H1 (cell line): ENCODE measurements at regions not wholly inside any gene's neighbourhood (a gene's known extent, or its start where the extent isn't known, plus 50 kb on each side); places are given as distances from the start of the nearest gene placed in this dataset.

Experiments
- CTCF ChIA-PET: fragments of 300-600 bp; sonication (Branson Sonifier 250); formaldehyde crosslinking; loops from one replicate; lab custom pipeline; 2021; ENCODE audit not compliant: partially characterized antibody; lab: Charles Lee
- POLR2A ChIA-PET: fragments of 300-600 bp; sonication (Branson Sonifier 250); formaldehyde crosslinking; loops from one replicate; lab custom pipeline; 2021; ENCODE audit warnings: inconsistent platforms; ENCODE audit not compliant: partially characterized antibody; lab: Charles Lee
- DNase-seq, 2 experiments: peaks; one replicate each; pipeline versions ENCODE4 v3.0.0 to v3.0.0-alpha.2; 2010 to 2022; ENCODE audit warnings: low spot score in 2 of 2, low read depth in 1 of 2, mixed read lengths in 1 of 2
- FAIRE-seq: peaks from 2 replicates; lab custom pipeline; 2011; peaks lifted over from hg19 to GRCh38; lab: Jason Lieb, UNC
- H2AFZ ChIP-seq: 2 replicates; pipeline ENCODE4 v1.8.1; 2012; ENCODE audit warnings: low read length, inconsistent platforms
- H2AK5ac ChIP-seq: 2 replicates; pipeline ENCODE4 v1.6.1; 2013; ENCODE audit warnings: low read depth, low read length
- H2BK120ac ChIP-seq: replicated peaks from 2 replicates; pipeline ENCODE3; 2013; ENCODE audit warnings: low read depth, low read length, inconsistent platforms
- H2BK12ac ChIP-seq: 2 replicates; pipeline ENCODE4 v1.6.1; 2013; ENCODE audit warnings: low read depth, low read length
- H2BK15ac ChIP-seq: 2 replicates; pipeline ENCODE4 v1.6.1; 2013; ENCODE audit warnings: low read length
- H2BK20ac ChIP-seq: 2 replicates; pipeline ENCODE4 v1.6.1; 2013; ENCODE audit warnings: low read length
- H2BK5ac ChIP-seq: 2 replicates; pipeline ENCODE4 v1.6.1; 2013; ENCODE audit warnings: low read depth, low read length
- H3K14ac ChIP-seq: 2 replicates; pipeline ENCODE4 v1.6.1; 2013; ENCODE audit warnings: inconsistent platforms; ENCODE audit not compliant: insufficient read length
- H3K18ac ChIP-seq: 2 replicates; pipeline ENCODE4 v1.6.1; 2013; ENCODE audit warnings: low read length; ENCODE audit errors: extremely low read depth
- H3K23ac ChIP-seq: 2 replicates; pipeline ENCODE4 v1.6.1; 2013; ENCODE audit warnings: inconsistent platforms; ENCODE audit not compliant: insufficient read length
- H3K23me2 ChIP-seq: 2 replicates; pipeline ENCODE4 v1.6.1; 2013; ENCODE audit warnings: low read depth, low read length
- H3K27ac ChIP-seq: 2 replicates; pipeline ENCODE4 v1.6.1; 2011; ENCODE audit warnings: low read depth, low read length, inconsistent platforms
- H3K27me3 ChIP-seq, 4 experiments: replicated peaks in 1 of 4; 1 replicate in 1 of 4; 2 replicates in 3 of 4; pipeline versions ENCODE4 v1.6.1 to v1.8.1; 2011 to 2013; ENCODE audit warnings: low read length in 3 of 4, mild to moderate bottlenecking in 3 of 4, inconsistent platforms in 2 of 4, mixed read lengths in 2 of 4, moderate library complexity in 1 of 4; ENCODE audit not compliant: control insufficient read depth in 3 of 4, insufficient read depth in 3 of 4; ENCODE audit errors: extremely low read depth in 1 of 4
- H3K36me3 ChIP-seq, 4 experiments: 2 replicates each; pipeline versions ENCODE4 v1.6.1 to v1.8.1; 2011 to 2013; ENCODE audit warnings: mild to moderate bottlenecking in 4 of 4, low read length in 3 of 4, moderate library complexity in 2 of 4, control low read depth in 1 of 4, inconsistent platforms in 1 of 4; ENCODE audit not compliant: insufficient read depth in 4 of 4, control insufficient read depth in 2 of 4
- H3K4ac ChIP-seq: replicated peaks from 2 replicates; pipeline ENCODE3; 2013; ENCODE audit warnings: low read length, low read depth, mixed read lengths, inconsistent platforms; ENCODE audit not compliant: insufficient read length
- H3K4me1 ChIP-seq, 4 experiments: replicated peaks in 1 of 4; 1 replicate in 1 of 4; 2 replicates in 3 of 4; pipeline versions ENCODE4 v1.6.1 to v1.8.1; 2011 to 2013; ENCODE audit warnings: low read length in 3 of 4, inconsistent platforms in 2 of 4, mixed read lengths in 1 of 4; ENCODE audit not compliant: insufficient read depth in 4 of 4, control insufficient read depth in 3 of 4
- H3K4me2 ChIP-seq, 2 experiments: 2 replicates each; pipeline versions ENCODE4 v1.6.1 to v1.8.1; 2011 to 2013; ENCODE audit warnings: low read depth in 2 of 2, low read length in 2 of 2, control low read depth in 1 of 2, inconsistent platforms in 1 of 2, mild to moderate bottlenecking in 1 of 2; ENCODE audit not compliant: insufficient read depth in 1 of 2
- H3K4me3 ChIP-seq, 4 experiments: fragments of 200-600, 300-600 bp in 1 of 4; sonication (generic), shearing (Covaris generic), sonication (Bioruptor Twin) in 1 of 4; 2 replicates each; pipeline versions ENCODE4 v1.5.1 to v1.8.1; 2011 to 2016; ENCODE audit warnings: low read length in 4 of 4, low read depth in 3 of 4, control low read depth in 2 of 4, inconsistent platforms in 2 of 4, mild to moderate bottlenecking in 2 of 4, mixed read lengths in 1 of 4, moderate library complexity in 1 of 4; ENCODE audit not compliant: insufficient read depth in 2 of 4; ENCODE audit errors: extremely low read depth in 1 of 4
- H3K56ac ChIP-seq: replicated peaks from 2 replicates; pipeline ENCODE3; 2013; ENCODE audit warnings: low read depth, mild to moderate bottlenecking, mixed read lengths, low read length, inconsistent platforms; ENCODE audit not compliant: insufficient read length
- H3K79me1 ChIP-seq: 2 replicates; pipeline ENCODE4 v1.6.1; 2013; ENCODE audit warnings: low read depth, low read length, control low read depth
- H3K79me2 ChIP-seq, 2 experiments: 2 replicates each; pipeline versions ENCODE4 v1.6.1 to v1.8.1; 2012 to 2013; ENCODE audit warnings: low read length in 2 of 2, mild to moderate bottlenecking in 2 of 2, inconsistent platforms in 1 of 2; ENCODE audit not compliant: insufficient read depth in 2 of 2, control insufficient read depth in 1 of 2
- H3K9ac ChIP-seq, 4 experiments: replicated peaks in 1 of 4; 1 replicate in 1 of 4; 2 replicates in 3 of 4; pipeline versions ENCODE4 v1.6.1 to v1.8.1; 2011 to 2013; ENCODE audit warnings: low read depth in 3 of 4, low read length in 3 of 4, control low read depth in 2 of 4, mild to moderate bottlenecking in 2 of 4, moderate library complexity in 2 of 4, inconsistent platforms in 1 of 4; ENCODE audit errors: extremely low read depth in 1 of 4
- H3K9me3 ChIP-seq, 2 experiments: 2 replicates each; pipeline versions ENCODE4 v1.6.1 to v1.8.1; 2012 to 2013; ENCODE audit warnings: mild to moderate bottlenecking in 2 of 2, moderate library complexity in 2 of 2, control low read depth in 1 of 2, inconsistent platforms in 1 of 2, low read depth in 1 of 2, low read length in 1 of 2, mixed read lengths in 1 of 2; ENCODE audit not compliant: insufficient read depth in 2 of 2
- H4K20me1 ChIP-seq, 2 experiments: replicated peaks in 1 of 2; 2 replicates each; pipeline versions ENCODE3 to v1.8.1; 2011 to 2013; ENCODE audit warnings: inconsistent platforms in 2 of 2, low read length in 2 of 2, mild to moderate bottlenecking in 1 of 2; ENCODE audit not compliant: insufficient read depth in 2 of 2, control insufficient read depth in 1 of 2
- H4K5ac ChIP-seq: 2 replicates; pipeline ENCODE4 v1.6.1; 2013; ENCODE audit warnings: low read length, low read depth, mixed read lengths, inconsistent platforms; ENCODE audit not compliant: insufficient read length
- H4K8ac ChIP-seq: 2 replicates; pipeline ENCODE4 v1.8.0; 2013; ENCODE audit warnings: mild to moderate bottlenecking, moderate library complexity, low read length, inconsistent platforms; ENCODE audit not compliant: insufficient read depth; ENCODE audit errors: extremely low read depth
- H4K91ac ChIP-seq: replicated peaks from 2 replicates; pipeline ENCODE3; 2013; ENCODE audit warnings: low read length, mixed read lengths, inconsistent platforms; ENCODE audit not compliant: insufficient read length
- ATF3 ChIP-seq: IDR thresholded peaks from 2 replicates; pipeline ENCODE4 v1.6.1; 2011; ENCODE audit warnings: low read depth, mild to moderate bottlenecking, low read length; ENCODE audit not compliant: insufficient read depth
- GTF2F1 ChIP-seq: IDR thresholded peaks from 2 replicates; pipeline ENCODE4 v1.6.1; 2012; ENCODE audit warnings: low read depth, low read length, improper control_type of control experiment, borderline replicate concordance
- HDAC2 ChIP-seq, 2 experiments: fragments of 300-600 bp in 1 of 2; sonication (generic) in 1 of 2; IDR thresholded peaks; 2 replicates each; pipeline ENCODE4 v1.6.1; 2011 to 2012; ENCODE audit warnings: low read depth in 2 of 2, low read length in 2 of 2, mild to moderate bottlenecking in 2 of 2, moderate library complexity in 2 of 2, borderline replicate concordance in 1 of 2, inconsistent platforms in 1 of 2
- HDAC6 ChIP-seq: IDR thresholded peaks from one replicate; pipeline ENCODE4 v1.7.1; 2012; ENCODE audit warnings: low read depth, mild to moderate bottlenecking, inconsistent platforms, low read length, moderate library complexity
- NANOG ChIP-seq: IDR thresholded peaks from 2 replicates; pipeline ENCODE4 v1.6.1; 2011; ENCODE audit warnings: low read length, low read depth, mild to moderate bottlenecking, inconsistent platforms; ENCODE audit not compliant: insufficient read depth, poor library complexity, severe bottlenecking
- NRF1 ChIP-seq: IDR thresholded peaks from 2 replicates; pipeline ENCODE4 v1.6.1; 2011; ENCODE audit warnings: mild to moderate bottlenecking, low read depth, low read length, improper control_type of control experiment
- POLR2AphosphoS5 ChIP-seq: IDR thresholded peaks from 2 replicates; pipeline ENCODE4 v1.6.1; 2011; ENCODE audit warnings: low read depth, low read length
- POU5F1 ChIP-seq: IDR thresholded peaks from 2 replicates; pipeline ENCODE4 v1.6.1; 2011; ENCODE audit warnings: low read depth, mild to moderate bottlenecking, low read length, moderate library complexity
- RXRA ChIP-seq: IDR thresholded peaks from 2 replicates; pipeline ENCODE4 v1.6.1; 2011; ENCODE audit warnings: low read depth, mild to moderate bottlenecking, low read length, moderate library complexity; ENCODE audit not compliant: insufficient read depth
- TEAD4 ChIP-seq: IDR thresholded peaks from 2 replicates; pipeline ENCODE4 v1.6.1; 2012; ENCODE audit warnings: low read depth, low read length, inconsistent platforms, mixed read lengths
- WGBS, 2 experiments: shearing (Covaris generic) in 1 of 2; methylation state at CpG; one replicate each; pipeline versions ENCODE4 v1.1.6 to v1.1.7; 2013 to 2015; ENCODE audit warnings: low lambda C conversion rate in 2 of 2, mixed read lengths in 2 of 2, inconsistent platforms in 1 of 2, low coverage in 1 of 2, missing lambda C conversion rate in 1 of 2; ENCODE audit not compliant: insufficient replicate concordance in 2 of 2, insufficient coverage in 1 of 2, insufficient read length in 1 of 2; ENCODE audit errors: extremely low coverage in 1 of 2, missing lambda C conversion rate in 1 of 2; 5-methylcytosine and 5-hydroxymethylcytosine counted together

- H3K9ac ChIP-seq = no peak overlapping the region
- 91% methylated on average over 2 of the region's 2 CpGs; no CpG with 5 or more reads in 1 of the 2 experiments for WGBS, 2 experiments
- H2AK5ac ChIP-seq = no peak overlapping the region
- H2AFZ ChIP-seq = no peak overlapping the region
- no peaks in the 10 kb centered on the region; the same call in 1 of the 2 replicates for H3K23me2 ChIP-seq
- no peak overlapping the region for H4K8ac ChIP-seq
- no peaks in the 10 kb centered on the region for H3K9me3 ChIP-seq
- H2BK20ac ChIP-seq = no peak overlapping the region
- no peak overlapping the region for H3K23ac ChIP-seq
- no peak overlapping the region for H3K4ac ChIP-seq
- H4K20me1 ChIP-seq = no peaks in the 10 kb centered on the region
- no peak overlapping the region for H2BK12ac ChIP-seq
- 0 out of 7 replicates have a peak, but pooled peaks cover 0 to 1% (median 0%) of the 10 kb centered on the region in 4 experiments for H3K27me3 ChIP-seq
- no peak overlapping the region for H3K14ac ChIP-seq
- H2BK15ac ChIP-seq = no peak overlapping the region
- ChIA-PET POLR2A (no interaction called here), CTCF (no interaction called here)
- no peak overlapping the region for H3K4me3 ChIP-seq
- no peak overlapping the region for H3K56ac ChIP-seq
- H4K5ac ChIP-seq = no peak overlapping the region
- H3K27ac ChIP-seq = no peak overlapping the region
- H3K79me1 ChIP-seq = no peaks in the 10 kb centered on the region
- H4K91ac ChIP-seq = no peak overlapping the region
- H3K36me3 ChIP-seq = no peaks in the 10 kb centered on the region
- no peak for DNase-seq
- no peaks in the 10 kb centered on the region for H3K4me1 ChIP-seq
- no peak overlapping the region for H2BK120ac ChIP-seq
- FAIRE-seq = no peak
- H3K18ac ChIP-seq = no peak overlapping the region
- no peak overlapping the region for H2BK5ac ChIP-seq
- H3K79me2 ChIP-seq = no peaks in the 10 kb centered on the region
- no peak overlapping the region for H3K4me2 ChIP-seq
- TF ChIP-seq NANOG = no peak
- TF ChIP-seq HDAC6 = no peak
- TF ChIP-seq ATF3 = no peak
- TF ChIP-seq RXRA = no peak
- no peak for TF ChIP-seq TEAD4
- TF ChIP-seq POU5F1 = no peak
- no peak for TF ChIP-seq NRF1
- TF ChIP-seq HDAC2 (IDR thresholded peaks at IDR 0.05; ENCODE audit: borderline replicate concordance in 1 of 2, low read depth in 2 of 2, low read length in 2 of 2) = no peak
- TF ChIP-seq GTF2F1 = no peak
- TF ChIP-seq POLR2AphosphoS5 = no peak
These were observed 416.8 kb upstream of the CCL2 start for GRCh38 chr17:33838281-33838680.
